LNCaP clone FGC (cell line): ENCODE measurements at regions not wholly inside any gene's neighbourhood (a gene's known extent, or its start where the extent isn't known, plus 50 kb on each side); places are given as distances from the start of the nearest gene placed in this dataset.

Source experiments
- DNase-seq: peaks from one replicate; pipeline ENCODE4 v3.0.0-alpha.2; 2011; ENCODE audit warnings: low read depth
- H3K4me3 ChIP-seq: 2 replicates; pipeline ENCODE4 v1.5.1; 2011; ENCODE audit warnings: mild to moderate bottlenecking, low read depth, low read length, control low read depth
- CTCF ChIP-seq: IDR thresholded peaks from 2 replicates; pipeline ENCODE4 v1.5.1; 2012; ENCODE audit warnings: mild to moderate bottlenecking; ENCODE audit not compliant: control insufficient read depth, insufficient read depth; ENCODE audit errors: extremely low read depth

DNA sequence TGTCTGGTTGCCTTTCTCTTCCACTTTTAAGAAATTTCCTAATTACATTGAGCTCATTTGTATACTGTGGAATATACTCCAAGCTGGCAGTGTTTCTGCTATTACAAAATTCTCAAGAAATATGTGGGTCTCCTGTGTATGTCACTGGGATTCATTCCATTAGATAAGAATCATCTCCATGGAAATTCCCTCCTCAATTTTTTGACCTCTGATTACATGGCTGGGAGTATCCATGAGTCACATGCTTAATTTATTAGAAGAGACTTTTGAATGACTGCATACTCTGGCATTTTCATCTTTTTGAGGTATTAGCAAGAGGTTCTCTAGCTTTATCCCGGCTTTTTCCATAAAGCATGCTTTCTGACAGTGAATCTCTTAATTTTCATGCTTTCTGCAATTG is 665.5 kb upstream of the CNTNAP5 start:
- no peak for TF ChIP-seq CTCF
- H3K4me3 ChIP-seq, result no peak overlapping the region
- DNase-seq, result no peak

GRCh38 chr2:123362671-123363440 is 662.2 kb upstream of the CNTNAP5 start:
- TF ChIP-seq CTCF, result no peak

DNA sequence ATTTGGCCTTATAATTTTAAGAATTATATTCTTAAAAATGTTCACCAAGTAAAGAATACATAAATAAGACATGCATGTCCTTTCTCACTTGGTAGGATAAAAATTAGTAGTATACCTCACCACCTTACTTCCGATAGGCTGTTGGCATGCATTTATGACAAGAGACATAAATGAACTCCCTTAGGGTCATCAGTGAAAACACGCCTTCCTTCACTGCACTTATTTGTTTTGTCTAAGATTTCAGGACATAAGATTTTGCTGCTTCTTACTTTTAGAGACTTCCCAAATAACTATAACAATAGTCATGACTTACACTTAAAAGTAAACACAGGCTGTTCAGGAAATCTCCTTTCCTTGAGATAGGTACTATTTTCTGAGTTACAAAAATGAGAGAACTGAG is 661.3 kb upstream of the CNTNAP5 start:
- no peak for TF ChIP-seq CTCF
- H3K4me3 ChIP-seq, result no peak overlapping the region
- DNase-seq, result no peak

More at GRCh38 chr2:123362671-123363440, 662.2 kb upstream of the CNTNAP5 start:
- H3K4me3 ChIP-seq, result no peak overlapping the region
- DNase-seq, result no peak

- no peak for TF ChIP-seq CTCF
- DNase-seq, result no peak
- no peak overlapping the region for H3K4me3 ChIP-seq
These were observed 660.7 kb upstream of the CNTNAP5 start for GRCh38 chr2:123364243-123364896.

DNA sequence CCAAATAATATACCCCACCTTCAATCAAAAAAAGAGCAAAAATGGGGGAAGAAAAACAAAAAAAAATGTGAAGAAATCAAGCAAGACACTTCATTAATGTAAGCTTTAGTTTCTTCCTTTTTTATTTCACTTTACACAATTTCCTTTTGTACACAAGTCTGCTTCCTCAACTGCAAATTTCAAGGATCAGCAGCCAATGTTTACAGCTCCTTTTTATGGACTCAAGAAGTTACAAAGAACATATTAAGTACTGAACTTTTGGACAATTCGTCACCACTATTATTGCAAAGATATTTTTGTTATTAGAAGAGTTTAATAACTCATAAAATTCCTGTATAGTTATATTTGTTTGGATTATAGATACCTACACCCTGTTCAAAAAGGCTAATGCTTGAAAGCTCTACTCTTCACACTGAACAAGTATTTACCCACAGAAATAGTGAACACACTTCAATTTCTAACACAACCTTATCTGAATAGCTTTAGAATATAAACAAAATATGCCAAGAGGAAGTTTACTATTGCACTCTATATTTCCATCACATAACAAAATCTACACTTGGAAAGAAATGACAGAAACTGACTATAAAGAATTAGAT is 658.7 kb upstream of the CNTNAP5 start:
- no peak overlapping the region for H3K4me3 ChIP-seq
- no peak for DNase-seq
- TF ChIP-seq CTCF, result no peak

GRCh38 chr2:123370186-123370585 is 654.9 kb upstream of the CNTNAP5 start:
- H3K4me3 ChIP-seq, result no peak overlapping the region
- DNase-seq, result no peak
- TF ChIP-seq CTCF, result no peak
